ENCODE measurements at regions not wholly inside any gene's neighbourhood (a gene's known extent, or its start where the extent isn't known, plus 50 kb on each side); places are given as distances from the start of the nearest gene placed in this dataset.

DNA sequence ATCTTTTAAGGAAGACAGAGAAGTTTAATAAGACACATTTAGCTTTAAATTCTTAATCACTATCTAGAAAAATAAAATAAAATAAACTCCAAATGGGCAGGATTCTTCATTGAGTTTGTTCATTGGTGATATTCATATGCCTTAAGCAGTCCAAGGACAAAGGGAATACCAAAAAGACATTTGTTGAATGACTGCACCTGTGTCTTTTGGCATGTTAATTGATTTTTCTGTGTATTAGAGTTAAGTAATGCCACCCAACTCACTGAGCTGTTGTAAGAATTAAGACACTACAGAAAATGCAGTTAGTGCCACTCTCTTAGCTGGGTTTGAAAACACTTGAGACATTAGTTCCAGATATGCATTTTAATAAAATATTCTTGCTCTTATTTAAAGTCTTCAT, 683.6 kb upstream of the ROBO1 start:
- no peak overlapping the region for H3K4me3 ChIP-seq
- TF ChIP-seq POLR2AphosphoS5 (IDR thresholded peaks at IDR 0.05) (no peak), POLR2A (IDR thresholded peaks at IDR 0.05; ENCODE audit: low read depth) (no peak), EP300 (IDR thresholded peaks at IDR 0.05) (no peak)
- TF ChIP-seq, protein P1, sequence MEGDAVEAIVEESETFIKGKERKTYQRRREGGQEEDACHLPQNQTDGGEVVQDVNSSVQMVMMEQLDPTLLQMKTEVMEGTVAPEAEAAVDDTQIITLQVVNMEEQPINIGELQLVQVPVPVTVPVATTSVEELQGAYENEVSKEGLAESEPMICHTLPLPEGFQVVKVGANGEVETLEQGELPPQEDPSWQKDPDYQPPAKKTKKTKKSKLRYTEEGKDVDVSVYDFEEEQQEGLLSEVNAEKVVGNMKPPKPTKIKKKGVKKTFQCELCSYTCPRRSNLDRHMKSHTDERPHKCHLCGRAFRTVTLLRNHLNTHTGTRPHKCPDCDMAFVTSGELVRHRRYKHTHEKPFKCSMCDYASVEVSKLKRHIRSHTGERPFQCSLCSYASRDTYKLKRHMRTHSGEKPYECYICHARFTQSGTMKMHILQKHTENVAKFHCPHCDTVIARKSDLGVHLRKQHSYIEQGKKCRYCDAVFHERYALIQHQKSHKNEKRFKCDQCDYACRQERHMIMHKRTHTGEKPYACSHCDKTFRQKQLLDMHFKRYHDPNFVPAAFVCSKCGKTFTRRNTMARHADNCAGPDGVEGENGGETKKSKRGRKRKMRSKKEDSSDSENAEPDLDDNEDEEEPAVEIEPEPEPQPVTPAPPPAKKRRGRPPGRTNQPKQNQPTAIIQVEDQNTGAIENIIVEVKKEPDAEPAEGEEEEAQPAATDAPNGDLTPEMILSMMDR (IDR thresholded peaks at IDR 0.05): no peak
- intact Hi-C loops (cut with DNase I): no loop called here
- no peak for DNase-seq (ENCODE audit: extremely low spot score)
- no peaks in the 10 kb centered on the region for H3K4me1 ChIP-seq
- no peaks in the 10 kb centered on the region for H3K9me3 ChIP-seq
- H3K36me3 ChIP-seq: no peaks in the 10 kb centered on the region
- no peak overlapping the region for H3K27ac ChIP-seq (replicated peaks in 1 of 4)
- no peaks in the 10 kb centered on the region for H3K27me3 ChIP-seq

DNA sequence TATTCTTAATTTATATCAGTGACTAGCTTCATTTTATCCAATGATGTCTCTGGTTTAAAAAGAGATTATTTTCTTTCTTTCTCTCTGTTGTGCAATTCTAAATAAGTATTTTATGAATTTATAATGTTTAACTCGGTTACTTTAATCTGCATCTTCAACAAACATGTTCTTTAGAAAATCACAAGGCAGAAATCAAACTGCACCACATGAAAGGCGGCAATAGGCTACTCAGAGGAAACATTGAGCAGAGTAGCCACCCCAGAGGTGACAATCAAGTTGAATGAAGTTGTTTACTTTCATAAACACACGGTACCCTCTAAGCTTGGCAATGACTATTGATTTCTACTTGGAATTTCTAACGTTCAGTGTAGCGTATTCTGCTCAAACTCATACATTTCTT, 677.8 kb upstream of the ROBO1 start:
- DNase-seq (ENCODE audit: extremely low spot score): no peak
- intact Hi-C loops (cut with DNase I): no loop called here
- Histone ChIP-seq H3K4me3 (no peak overlapping the region), H3K27ac (replicated peaks in 1 of 4) (no peak overlapping the region), H3K9me3 (no peaks in the 10 kb centered on the region), H3K36me3 (no peaks in the 10 kb centered on the region), H3K27me3 (no peaks in the 10 kb centered on the region), H3K4me1 (no peaks in the 10 kb centered on the region)
- TF ChIP-seq POLR2AphosphoS5 (IDR thresholded peaks at IDR 0.05): no peak
- TF ChIP-seq, protein P1 (IDR thresholded peaks at IDR 0.05): no peak
- TF ChIP-seq EP300 (IDR thresholded peaks at IDR 0.05): no peak
- TF ChIP-seq POLR2A (IDR thresholded peaks at IDR 0.05; ENCODE audit: low read depth): no peak
- WGBS: 73% methylated on average over 5 of the region's 5 CpGs

DNA sequence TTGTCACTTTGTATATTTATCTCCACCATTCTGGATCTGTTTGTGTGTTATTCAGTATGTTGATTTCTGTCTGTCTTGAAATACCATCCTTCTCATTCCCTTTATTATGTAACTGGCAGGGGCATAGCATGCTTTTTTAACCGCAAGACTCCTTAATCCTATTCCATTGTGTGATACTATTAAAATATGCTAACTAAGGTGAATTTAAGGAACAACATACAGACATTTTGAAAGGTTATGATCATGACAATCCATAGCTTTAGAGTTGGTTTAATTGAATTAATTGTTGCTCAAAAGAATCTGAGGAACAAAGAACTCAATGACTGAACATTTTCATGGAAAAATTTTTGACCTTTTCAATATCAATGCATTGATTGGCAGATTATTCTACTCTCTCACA, 677.3 kb upstream of the ROBO1 start:
- H3K9me3 ChIP-seq: no peaks in the 10 kb centered on the region
- TF ChIP-seq POLR2A (IDR thresholded peaks at IDR 0.05; ENCODE audit: low read depth) (no peak), EP300 (IDR thresholded peaks at IDR 0.05) (no peak), POLR2AphosphoS5 (IDR thresholded peaks at IDR 0.05) (no peak)
- TF ChIP-seq, protein P1 (IDR thresholded peaks at IDR 0.05): no peak
- intact Hi-C loops (cut with DNase I): no loop called here
- H3K4me3 ChIP-seq: no peak overlapping the region
- whole genome bisulfite sequencing: 86% methylated on average over 1 of the region's 1 CpG
- H3K4me1 ChIP-seq: no peaks in the 10 kb centered on the region
- H3K36me3 ChIP-seq: no peaks in the 10 kb centered on the region
- H3K27me3 ChIP-seq: no peaks in the 10 kb centered on the region
- no peak overlapping the region for H3K27ac ChIP-seq (replicated peaks in 1 of 4)
- DNase-seq (ENCODE audit: extremely low spot score): no peak

DNA sequence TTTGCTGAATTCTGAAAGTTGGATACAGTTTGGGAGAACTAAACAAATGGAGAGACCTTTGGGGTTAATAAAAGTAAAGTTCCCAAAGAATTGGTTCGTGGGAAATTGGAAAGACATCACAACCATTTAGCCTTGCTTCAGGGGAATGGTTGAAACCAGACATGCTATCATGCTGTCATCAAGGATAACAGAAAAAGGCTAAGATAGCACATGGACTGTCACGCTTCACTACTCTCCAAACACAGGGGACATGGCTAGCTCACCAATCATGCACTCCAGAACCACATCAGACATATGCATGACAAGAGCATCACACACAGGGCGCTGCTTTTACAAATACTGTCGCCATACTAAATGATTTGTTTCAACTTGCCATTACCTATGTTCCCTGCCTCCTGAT, 671.7 kb upstream of the ROBO1 start:
- Histone ChIP-seq H3K4me1 (no peaks in the 10 kb centered on the region), H3K27ac (replicated peaks in 1 of 4) (no peak overlapping the region), H3K4me3 (no peak overlapping the region), H3K9me3 (no peaks in the 10 kb centered on the region), H3K36me3 (no peaks in the 10 kb centered on the region), H3K27me3 (no peaks in the 10 kb centered on the region)
- TF ChIP-seq POLR2AphosphoS5 (IDR thresholded peaks at IDR 0.05) (no peak), POLR2A (IDR thresholded peaks at IDR 0.05; ENCODE audit: low read depth) (no peak), EP300 (IDR thresholded peaks at IDR 0.05) (no peak)
- TF ChIP-seq, protein P1 (IDR thresholded peaks at IDR 0.05): no peak
- DNase-seq (ENCODE audit: extremely low spot score): no peak
- intact Hi-C loops (cut with DNase I): no loop called here
- WGBS: 68% methylated on average over 4 of the region's 4 CpGs

DNA sequence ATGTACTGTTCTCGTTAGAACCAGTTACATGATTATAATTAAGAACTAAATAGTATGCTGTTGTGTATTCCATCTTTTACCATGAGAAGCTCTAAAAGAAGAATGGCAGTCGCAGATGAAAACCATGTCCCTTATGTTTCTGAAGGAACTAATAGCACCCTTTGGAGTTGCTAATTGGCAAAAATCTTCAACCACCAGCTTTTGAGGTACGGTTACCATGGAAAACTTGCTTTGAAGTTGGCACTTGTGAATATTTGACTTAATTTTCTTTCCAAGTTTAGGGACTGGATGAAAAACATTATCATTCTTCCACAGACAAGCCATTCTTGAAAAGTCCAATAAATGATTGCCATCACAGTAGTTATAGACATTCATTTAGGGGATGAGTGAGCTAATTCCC, 666.6 kb upstream of the ROBO1 start:
- no peak overlapping the region for H3K4me3 ChIP-seq
- H3K9me3 ChIP-seq: no peaks in the 10 kb centered on the region
- no peaks in the 10 kb centered on the region for H3K4me1 ChIP-seq
- H3K27me3 ChIP-seq: no peaks in the 10 kb centered on the region
- no peak overlapping the region for H3K27ac ChIP-seq (replicated peaks in 1 of 4)
- TF ChIP-seq POLR2AphosphoS5 (IDR thresholded peaks at IDR 0.05): no peak
- TF ChIP-seq EP300 (IDR thresholded peaks at IDR 0.05): no peak
- WGBS: 81% methylated on average over 3 of the region's 3 CpGs
- no peaks in the 10 kb centered on the region for H3K36me3 ChIP-seq
- intact Hi-C loops (cut with DNase I): no loop called here
- no peak for DNase-seq (ENCODE audit: extremely low spot score)

Data from esophagus muscularis mucosa (tissue), 4 donors.